Heart right ventricle (tissue), 16 donors: ENCODE measurements at regions not wholly inside any gene's neighbourhood (a gene's known extent, or its start where the extent isn't known, plus 50 kb on each side); places are given as distances from the start of the nearest gene placed in this dataset.

Experiments used
- ATAC-seq, 8 donors: fragments of 200-7000 bp; cut with Tn5 transposase; one replicate each; pipeline ENCODE4 v1.9.1; 2020; ENCODE audit warnings: mild to moderate bottlenecking in 8 of 8, moderate library complexity in 8 of 8, moderate number of reproducible peaks in 1 of 8
- DNase-seq, 2 donors: peaks; one replicate each; pipeline ENCODE4 v3.0.0-alpha.2; 2020
- H3K27ac ChIP-seq, 10 donors: fragments of 200-600 bp; sonication (generic) in 2 of 10; one replicate each; pipeline versions ENCODE4 v1.5.0 to v1.8.0; 2020 to 2022; ENCODE audit warnings: mild to moderate bottlenecking in 3 of 10
- H3K27me3 ChIP-seq, 7 donors: fragments of 200-600 bp; one replicate each; pipeline ENCODE4 v1.8.0; 2021 to 2022; ENCODE audit warnings: mild to moderate bottlenecking in 2 of 7
- H3K36me3 ChIP-seq, 9 donors: fragments of 200-600 bp; sonication (generic) in 1 of 9; one replicate each; pipeline versions ENCODE4 v1.5.0 to v1.8.0; 2020 to 2022; ENCODE audit warnings: mild to moderate bottlenecking in 2 of 9
- H3K4me1 ChIP-seq, 9 donors: fragments of 200-600 bp; sonication (generic) in 1 of 9; one replicate each; pipeline versions ENCODE4 v1.5.0 to v1.8.0; 2020 to 2022; ENCODE audit warnings: mild to moderate bottlenecking in 4 of 9
- H3K4me3 ChIP-seq, 10 donors: fragments of 200-600 bp; sonication (generic) in 2 of 10; one replicate each; pipeline versions ENCODE4 v1.5.0 to v1.8.0; 2020 to 2022; ENCODE audit warnings: mild to moderate bottlenecking in 7 of 10, moderate library complexity in 2 of 10
- H3K9me3 ChIP-seq, 11 donors: fragments of 200-600 bp in 10 of 11; sonication (generic) in 2 of 11; one replicate each; pipeline versions ENCODE4 v1.5.0 to v1.8.0; 2013 to 2022; ENCODE audit warnings: mild to moderate bottlenecking in 2 of 11, control low read depth in 1 of 11, moderate library complexity in 1 of 11
- CTCF ChIP-seq, 9 donors: fragments of 200-600 bp; sonication (generic) in 2 of 9; IDR thresholded peaks; one replicate each; pipeline versions ENCODE4 v1.5.0 to v1.8.0; 2021 to 2022; ENCODE audit warnings: antibody characterized with exemption in 9 of 9, mild to moderate bottlenecking in 5 of 9, moderate library complexity in 1 of 9
- WGBS, 2 donors: extraction: QIAGEN DNeasy Blood & Tissue Kit; methylation state at CpG; one replicate each; pipeline ENCODE4 v1.1.7; 2013; ENCODE audit warnings: inconsistent platforms in 1 of 2; 5-methylcytosine and 5-hydroxymethylcytosine counted together
- intact Hi-C, 10 donors: fragments of 100-400 bp; cut with DNase I; formaldehyde crosslinking; loops; one replicate each; pipeline versions ENCODE4 v1.11.1 to v1.14.2; 2022
- donor health status: Arrhythmogenic right ventricular cardiomyopathy.
- donor health status: ischemic (EF 13 %, LVEDD 7.1; RV severe dilation, severe dysfunction).
- donor health status: healthy with polysubstance abuse.
- donor health status: DM: no; HTN: yes; CAD: no.
- donor health status: DM: no; HTN: no; CAD: no.
- donor health status: ischemic (EF 25% LVEDD 6.9; RV normal size, moderate dysfunction).
- donor health status: ischemic (EF 25% LVEDD 5.7; RV mildly dilated, moderate dysfunction).
- donor health status: healthy.
- donor health status: DM: yes; HTN: yes; CAD: no.
- donor health status: Ischemic cardiomyopathy.
- donor health status: ischemic (EF 35%, LVEDD 5.7; RV mildly dilated, moderate dysfunction).
- donor health status: nonischemic (EF 11% LVEDD 7.7; RV severe dilation, severe dysfunction).
- donor health status: DM: yes; HTN: yes; CAD: no.
- donor health status: PGD.
- donor health status: ischemic (EF 29% LVEDD 5.4; RV normal size, mild dysfunction).
- donor health status: nonischemic (EF 23%, LVEDD 6.1; RV moderate dilation, normal function).

- intact Hi-C loops = no loop called here
- Histone ChIP-seq H3K27me3 (no peaks in the 10 kb centered on the region), H3K27ac (no peak overlapping the region), H3K9me3 (no peaks in the 10 kb centered on the region), H3K4me1 (no peaks in the 10 kb centered on the region), H3K4me3 (no peak overlapping the region), H3K36me3 (no peaks in the 10 kb centered on the region)
- DNase-seq = no peak
- no peak for ATAC-seq
- WGBS, 2 donors = 82 to 85% methylated on average over 7 of the region's 7 CpGs
- no peak for TF ChIP-seq CTCF (IDR thresholded peaks at IDR 0.05)
These were observed 93.9 kb upstream of the API5 start for GRCh38 chr11:43217849-43218248.

DNA sequence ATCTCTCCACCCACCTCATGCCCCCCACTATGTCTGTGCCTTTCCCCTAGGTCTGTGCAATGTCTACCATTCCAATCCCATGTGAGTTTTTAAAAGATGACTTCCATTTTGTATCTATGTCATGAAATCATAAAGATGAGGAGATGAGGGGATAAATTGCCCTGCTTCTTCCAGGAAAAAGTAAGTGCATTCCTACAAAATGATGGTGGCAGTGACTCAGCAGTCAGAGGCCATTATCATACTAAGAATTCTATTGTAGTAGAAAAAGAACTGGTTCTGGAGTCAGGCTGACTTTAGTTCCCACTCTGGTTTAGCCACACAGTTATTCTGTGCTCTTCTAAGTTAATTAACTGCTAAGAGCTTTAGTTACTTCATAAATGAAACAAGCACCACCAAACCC is 89.6 kb upstream of the API5 start:
- no peak for TF ChIP-seq CTCF (IDR thresholded peaks at IDR 0.05)
- Histone ChIP-seq H3K27ac (no peak overlapping the region), H3K27me3 (no peaks in the 10 kb centered on the region), H3K4me1 (no peaks in the 10 kb centered on the region), H3K9me3 (no peaks in the 10 kb centered on the region), H3K36me3 (no peaks in the 10 kb centered on the region), H3K4me3 (no peak overlapping the region)
- ATAC-seq (no peak), DNase-seq (no peak)
- intact Hi-C loops = loop anchor here in 1 of 10 donors (10.0 kb wide), 1 partner anchor 47 kb away; no protein-coding TSS in a partner anchor

GRCh38 chr11:43223026-43223425 is 88.8 kb upstream of the API5 start:
- no peaks in the 10 kb centered on the region for H3K27me3 ChIP-seq
- DNase-seq = no peak
- H3K4me3 ChIP-seq = no peak overlapping the region
- no peak for TF ChIP-seq CTCF (IDR thresholded peaks at IDR 0.05)
- 76 to 86% methylated on average over 3 of the region's 3 CpGs for WGBS, 2 donors
- no peaks in the 10 kb centered on the region for H3K9me3 ChIP-seq
- no peaks in the 10 kb centered on the region for H3K4me1 ChIP-seq
- H3K36me3 ChIP-seq = no peaks in the 10 kb centered on the region
- intact Hi-C loops = loop anchor here in 1 of 10 donors (10.0 kb wide), 1 partner anchor 48 kb away; no protein-coding TSS in a partner anchor
- no peak for ATAC-seq
- no peak overlapping the region for H3K27ac ChIP-seq

GRCh38 chr11:43234881-43235280 is 76.9 kb upstream of the API5 start:
- H3K27me3 ChIP-seq = no peaks in the 10 kb centered on the region
- no peak overlapping the region for H3K4me3 ChIP-seq
- no peak for DNase-seq
- no peaks in the 10 kb centered on the region for H3K36me3 ChIP-seq
- no peak for TF ChIP-seq CTCF (IDR thresholded peaks at IDR 0.05)
- no peaks in the 10 kb centered on the region for H3K4me1 ChIP-seq
- intact Hi-C loops = no loop called here
- ATAC-seq = no peak
- H3K9me3 ChIP-seq = peaks cover 0 to 16% (median 0%) of the 10 kb centered on the region in 11 donors
- H3K27ac ChIP-seq = no peak overlapping the region
- WGBS, 2 donors = 26 to 44% methylated on average over 3 of the region's 3 CpGs
